ENCODE measurements at regions not wholly inside any gene's neighbourhood (a gene's known extent, or its start where the extent isn't known, plus 50 kb on each side); places are given as distances from the start of the nearest gene placed in this dataset.

GRCh38 chr5:179487145-179487544 lies 63.2 kb upstream of the RUFY1 start:
- TF ChIP-seq RARB (CRISPR knock-in tag; IDR thresholded peaks at IDR 0.05), result no peak
- no peak for TF ChIP-seq TCF4 (CRISPR knock-in tag; IDR thresholded peaks at IDR 0.05; ENCODE audit: borderline replicate concordance)
- no peak for TF ChIP-seq CREB5 (CRISPR knock-in tag; IDR thresholded peaks at IDR 0.05; ENCODE audit: low read depth)
- no peak for TF ChIP-seq TOX (CRISPR knock-in tag; IDR thresholded peaks at IDR 0.05; ENCODE audit: borderline replicate concordance)
- TF ChIP-seq CSDC2 (CRISPR knock-in tag; IDR thresholded peaks at IDR 0.05), result no peak

All from SK-N-SH treated with all-trans-retinoic acid at 6 μM for 48 hours (cell line).